Smooth muscle cell of the brain vasculature (primary cell): ENCODE measurements at regions not wholly inside any gene's neighbourhood (a gene's known extent, or its start where the extent isn't known, plus 50 kb on each side); places are given as distances from the start of the nearest gene placed in this dataset.
"Not testable (repeated sequence)": the region's sequence is repeated elsewhere in the genome, so short reads cannot be mapped to it uniquely, and the experiment has no call there.

Experiments used
- DNase-seq: peaks from one replicate; pipeline ENCODE4 v3.0.0-alpha.2; 2012; ENCODE audit warnings: low read depth, low spot score

GRCh38 chr4:188658958-188659522, 519.8 kb downstream of the TRIML1 start:
- DNase-seq, result no peak

- no peak for DNase-seq
These were observed 521.6 kb downstream of the TRIML1 start for GRCh38 chr4:188660796-188661195.

- no peak for DNase-seq
These were observed 522.3 kb downstream of the TRIML1 start for GRCh38 chr4:188661502-188661901.

DNA sequence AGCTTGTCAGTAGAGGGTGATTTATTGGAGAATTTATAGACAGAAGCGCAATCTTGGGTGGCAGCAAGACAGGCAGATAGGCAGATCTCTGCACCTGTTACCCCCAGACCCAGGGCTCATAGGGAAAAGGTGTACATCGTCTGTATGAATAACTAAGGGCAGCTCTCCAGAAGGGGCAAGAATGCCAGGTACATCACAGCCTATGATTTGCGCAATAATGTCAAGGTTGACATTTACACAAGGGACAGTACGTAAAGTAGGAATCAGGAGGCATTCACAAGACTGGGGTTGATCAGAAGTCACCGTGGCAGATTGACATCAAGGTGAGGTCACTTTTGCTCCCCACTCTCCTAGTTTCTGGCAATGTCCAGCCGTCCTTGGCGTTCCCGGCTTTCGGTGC, 524.1 kb downstream of the TRIML1 start:
- DNase-seq, result no peak

DNA sequence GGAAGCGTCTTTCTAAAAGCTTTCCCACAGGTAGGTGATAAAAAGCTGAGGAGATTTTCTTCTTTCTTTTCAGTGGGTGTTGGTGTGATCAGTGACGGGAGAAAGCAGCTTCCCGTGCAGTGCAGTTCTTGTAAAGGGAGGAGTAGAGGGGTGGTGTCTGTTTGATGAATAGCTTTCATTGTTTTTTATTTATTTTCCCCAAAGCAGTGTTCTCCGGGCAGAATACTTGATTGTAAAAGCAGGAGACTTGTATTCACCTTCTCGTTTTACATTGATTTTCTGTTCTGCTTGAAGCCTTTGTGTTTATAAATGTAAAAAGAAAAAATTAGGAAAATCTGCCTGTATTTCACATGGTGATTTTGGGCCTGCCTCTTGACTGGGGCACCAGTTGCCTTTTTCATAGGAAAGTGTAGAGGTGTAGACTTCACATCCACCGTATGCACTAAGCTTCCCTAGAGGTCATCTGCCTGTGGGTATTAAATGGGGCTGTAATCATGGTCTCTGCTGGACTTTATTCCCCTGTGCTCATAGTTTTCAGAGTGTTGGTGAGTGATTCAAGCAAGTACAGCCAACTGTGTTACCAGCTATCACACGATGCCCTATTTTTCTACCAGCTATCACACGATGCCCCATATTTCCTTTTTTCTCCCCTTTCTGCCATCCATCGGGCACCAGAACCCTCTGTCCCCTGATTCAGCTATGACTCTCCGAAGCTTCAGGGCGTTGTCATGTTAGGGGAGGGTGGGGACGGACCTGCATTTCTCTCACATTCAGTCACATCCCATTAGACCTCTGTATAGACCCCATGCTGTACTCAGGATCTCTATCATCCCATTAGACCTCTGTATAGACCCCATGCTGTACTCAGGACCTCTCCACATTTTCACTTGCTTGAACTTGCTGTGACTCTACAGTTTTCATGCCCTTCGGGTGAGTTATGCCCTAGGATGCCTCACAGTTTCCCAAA, 526.5 kb downstream of the TRIML1 start:
- no peak for DNase-seq

GRCh38 chr4:188678691-188679090, 539.5 kb downstream of the TRIML1 start:
- DNase-seq, result not testable (repeated sequence)

DNA sequence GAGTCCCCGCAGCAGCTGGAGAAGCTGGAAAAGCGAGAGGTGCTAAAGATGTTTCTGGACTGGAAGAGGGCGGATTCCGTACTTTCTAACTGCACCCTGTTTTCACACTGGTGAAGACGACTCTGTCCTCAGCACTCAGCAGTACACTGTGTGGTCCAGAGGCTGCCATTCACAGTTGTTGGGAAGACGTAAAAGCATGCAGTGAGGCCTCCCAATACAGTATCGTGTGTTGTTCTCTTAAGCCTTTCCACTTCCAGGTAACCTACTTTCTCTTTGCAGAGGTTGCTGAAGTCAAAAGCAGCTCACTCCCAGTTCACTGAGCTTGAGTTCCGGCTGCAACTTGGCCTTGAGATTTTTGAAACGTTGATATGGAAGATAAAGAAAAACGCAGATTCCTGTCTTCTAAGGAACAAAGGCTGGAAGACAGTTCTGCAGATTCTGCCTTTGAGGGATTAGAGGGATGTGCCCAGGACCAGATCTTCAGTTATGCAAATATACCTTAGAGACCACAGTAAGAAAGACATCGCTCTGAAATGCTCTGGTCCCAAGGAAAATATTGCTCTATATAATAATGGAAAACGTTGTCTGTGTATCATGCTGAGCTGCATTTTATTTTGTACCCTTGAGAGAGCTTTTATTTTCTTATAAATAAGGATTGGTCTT, 540.9 kb downstream of the TRIML1 start:
- no peak for DNase-seq

GRCh38 chr4:188680667-188681063, 541.4 kb downstream of the TRIML1 start:
- DNase-seq, result no peak

GRCh38 chr4:188682321-188682720, 543.1 kb downstream of the TRIML1 start:
- DNase-seq, result no peak

GRCh38 chr4:188683571-188683970, 544.3 kb downstream of the TRIML1 start:
- DNase-seq, result no peak

DNA sequence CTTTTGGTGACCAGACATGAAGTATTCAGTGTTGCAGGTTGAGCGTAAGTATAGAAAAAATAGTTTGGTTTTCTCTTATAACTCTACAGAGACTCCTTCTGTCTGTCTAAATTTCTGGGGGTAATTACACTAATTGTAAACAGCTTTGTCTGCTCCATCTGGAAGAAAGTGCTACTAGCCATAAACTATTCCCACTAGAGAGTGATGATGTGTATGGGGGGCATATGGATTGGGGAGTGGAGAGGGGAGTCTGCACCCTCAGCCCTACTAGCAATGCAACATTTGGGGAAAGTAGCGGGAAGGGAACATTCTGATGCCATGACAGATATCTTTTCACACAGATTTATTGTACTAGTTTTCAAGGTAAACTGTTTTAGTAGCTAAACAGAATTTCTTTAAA, 549.7 kb downstream of the TRIML1 start:
- no peak for DNase-seq

GRCh38 chr4:188691811-188692210, 552.6 kb downstream of the TRIML1 start:
- no peak for DNase-seq

DNA sequence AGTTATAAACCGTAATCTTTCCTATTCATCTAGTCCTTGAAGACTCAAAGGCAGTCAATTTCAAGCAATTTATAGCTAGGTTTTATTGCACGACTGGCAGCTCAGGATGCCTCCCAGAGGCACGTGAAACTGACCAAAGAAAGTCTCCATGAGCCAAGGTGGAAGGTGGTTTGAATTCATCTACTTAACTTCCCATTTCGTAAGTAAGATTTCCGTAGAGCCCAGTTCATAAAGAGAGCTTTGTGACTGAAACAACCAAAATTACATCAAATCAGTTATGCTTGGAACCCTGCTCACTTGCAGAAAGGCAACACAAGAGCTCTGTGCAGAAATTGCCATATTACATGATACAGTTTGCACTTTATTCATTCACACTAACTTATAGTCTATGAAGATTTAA, 556.0 kb downstream of the TRIML1 start:
- DNase-seq, result no peak

DNA sequence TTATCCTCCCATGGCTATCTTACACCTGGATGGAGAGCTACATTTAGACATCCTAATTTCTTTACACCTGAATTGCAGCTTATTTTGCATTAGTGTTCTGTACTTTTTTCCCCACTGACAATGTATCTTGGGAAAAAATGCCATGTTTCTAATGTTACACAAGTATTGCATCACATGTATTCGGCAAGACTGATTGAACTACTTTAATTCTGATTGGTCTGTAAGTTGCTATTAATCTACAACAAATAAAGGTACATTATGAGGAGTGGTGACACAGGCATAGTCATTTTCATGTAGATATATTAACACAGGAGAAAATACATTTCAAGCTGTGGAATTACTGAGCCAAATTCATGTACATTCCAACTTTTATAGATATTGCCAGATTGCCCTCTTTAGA, 558.0 kb downstream of the TRIML1 start:
- DNase-seq, result no peak

GRCh38 chr4:188701952-188702351, 562.7 kb downstream of the TRIML1 start:
- no peak for DNase-seq

DNA sequence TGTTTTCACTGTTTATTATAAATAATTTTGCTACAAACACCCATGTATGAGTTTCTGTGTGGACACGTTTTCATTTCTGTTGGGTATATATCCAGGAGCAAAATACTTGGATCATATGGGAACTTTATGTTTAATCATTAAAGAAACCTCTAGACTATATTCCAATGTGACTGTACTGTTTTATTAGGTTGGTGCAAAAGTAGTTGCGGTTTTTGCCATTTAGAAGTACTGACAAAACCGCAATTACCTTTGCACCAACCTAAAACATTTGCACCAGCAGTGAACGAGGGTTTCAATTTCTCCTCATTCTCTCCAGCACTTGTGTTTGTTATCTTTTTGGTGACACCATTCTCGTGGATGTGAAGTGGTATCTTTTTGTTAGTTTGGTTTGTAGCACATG, 565.0 kb downstream of the TRIML1 start:
- DNase-seq, result no peak

DNA sequence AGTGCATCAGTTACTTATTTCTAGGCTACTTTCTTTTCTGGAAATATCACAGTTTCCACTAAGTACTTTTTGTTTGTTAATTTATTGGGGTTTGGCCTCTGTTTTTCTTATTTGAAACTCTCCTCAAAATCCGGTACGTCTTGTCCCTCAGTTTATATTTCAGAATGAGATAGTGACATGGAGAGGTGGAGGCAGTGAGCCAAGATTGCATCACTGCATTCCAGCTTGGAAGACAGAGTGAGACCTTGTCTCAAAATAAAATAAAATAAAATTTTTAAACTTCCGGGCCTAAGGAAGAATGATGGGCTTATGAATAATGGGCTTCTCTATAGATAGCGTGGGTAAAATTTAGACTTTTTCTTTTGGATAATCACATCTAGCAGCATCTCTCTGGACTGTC, 567.8 kb downstream of the TRIML1 start:
- no peak for DNase-seq

DNA sequence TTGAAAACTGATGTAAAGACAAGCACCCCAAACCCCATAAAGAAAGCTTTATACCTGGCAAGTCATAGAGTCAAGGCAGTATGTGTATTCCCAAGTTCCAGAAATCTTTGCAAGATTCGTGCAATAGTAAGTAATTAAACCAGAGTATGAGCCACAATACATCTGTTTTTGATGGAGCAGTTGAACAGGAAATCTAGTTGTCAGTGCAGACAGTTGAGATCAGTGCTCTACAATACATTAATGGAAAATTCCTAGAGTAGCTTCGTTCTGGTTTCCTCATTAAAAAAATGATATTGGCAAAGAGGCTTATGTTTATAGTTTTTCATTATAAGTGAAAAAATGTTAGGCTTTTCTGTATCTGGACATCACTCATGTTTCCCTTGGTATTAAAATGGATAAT, 575.3 kb downstream of the TRIML1 start:
- DNase-seq, result no peak

DNA sequence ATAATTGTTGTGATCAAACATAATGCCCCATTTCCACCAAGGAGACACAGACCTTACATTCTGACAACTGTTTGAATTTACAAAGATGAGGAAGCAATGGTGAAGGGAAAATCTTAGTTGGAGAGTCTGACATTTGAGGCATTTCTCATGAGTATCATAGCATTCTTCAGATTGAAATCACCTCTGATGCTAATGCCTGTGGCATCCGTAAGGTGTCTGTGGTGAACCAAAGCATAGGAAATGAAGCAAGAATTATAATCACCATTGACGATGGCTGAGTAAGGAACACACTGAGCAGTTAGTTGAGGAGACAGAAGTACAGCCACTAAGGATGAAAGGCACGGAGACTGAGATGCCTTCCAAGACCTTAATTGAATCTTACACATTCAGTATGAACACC, 575.7 kb downstream of the TRIML1 start:
- no peak for DNase-seq

DNA sequence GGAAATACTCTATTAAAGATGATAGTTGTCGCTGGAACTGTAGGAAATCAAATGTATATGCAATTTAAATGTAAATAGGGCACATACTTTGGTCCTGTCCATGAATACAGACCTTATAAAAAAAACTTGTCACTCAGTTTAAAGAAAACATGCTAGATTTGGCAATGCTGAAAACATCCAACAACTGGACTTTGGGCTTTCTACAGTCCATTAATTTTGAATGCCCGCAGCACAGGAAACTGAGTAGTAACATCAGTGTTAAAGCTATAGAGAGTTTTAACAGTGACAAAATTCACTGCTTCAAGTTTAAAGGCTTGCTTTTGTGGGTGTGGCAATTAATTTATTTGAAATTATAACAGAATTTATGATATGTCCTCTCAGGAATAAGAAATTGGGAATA, 578.4 kb downstream of the TRIML1 start:
- DNase-seq, result no peak

GRCh38 chr4:188719794-188720193, 580.6 kb downstream of the TRIML1 start:
- no peak for DNase-seq

GRCh38 chr4:188722911-188723310, 583.7 kb downstream of the TRIML1 start:
- no peak for DNase-seq

DNA sequence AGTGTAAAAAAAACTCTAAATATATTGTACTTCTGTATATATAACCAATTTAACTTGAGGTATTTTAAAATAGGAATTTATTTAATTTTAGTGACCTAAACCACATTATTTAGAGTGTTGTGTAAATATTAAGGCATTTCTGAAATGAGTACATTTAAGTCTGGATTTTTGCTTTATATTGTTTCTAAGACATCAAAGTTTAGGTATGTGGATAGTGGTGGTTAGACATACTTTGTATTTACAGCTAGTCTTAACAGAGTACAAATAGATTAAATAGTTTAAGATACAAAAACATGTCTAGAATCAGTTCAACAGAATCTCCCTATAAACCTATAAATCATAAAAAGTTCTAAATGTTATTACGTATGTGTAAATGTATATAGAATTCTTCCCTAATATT, 588.5 kb downstream of the TRIML1 start:
- DNase-seq, result no peak
